NB4 (cell line): ENCODE measurements at regions not wholly inside any gene's neighbourhood (a gene's known extent, or its start where the extent isn't known, plus 50 kb on each side); places are given as distances from the start of the nearest gene placed in this dataset.
"Not testable (repeated sequence)": the region's sequence is repeated elsewhere in the genome, so short reads cannot be mapped to it uniquely, and the experiment has no call there.

Experiments
- DNase-seq: peaks from one replicate; pipeline ENCODE4 v3.0.0; 2010; ENCODE audit warnings: low read depth
- H3K4me3 ChIP-seq: one replicate; pipeline ENCODE4 v1.5.1; 2011; ENCODE audit warnings: mild to moderate bottlenecking, low read depth, low read length, moderate library complexity
- MYC ChIP-seq: IDR thresholded peaks from 2 replicates; pipeline ENCODE4 v1.6.1; 2011; ENCODE audit warnings: low read depth, low read length
- POLR2A ChIP-seq: IDR thresholded peaks from 2 replicates; pipeline ENCODE4 v1.6.1; 2011; ENCODE audit warnings: mild to moderate bottlenecking; ENCODE audit not compliant: insufficient read length; ENCODE audit errors: extremely low read depth
- TF ChIP-seq, protein P1 (sequence below): IDR thresholded peaks from 2 replicates; pipeline ENCODE4 v1.6.1; 2011; ENCODE audit warnings: low read depth, low read length
- TF ChIP-seq, protein P2 (sequence below): IDR thresholded peaks from one replicate; pipeline ENCODE4 v1.5.1; 2012; ENCODE audit warnings: low read depth, low read length

GRCh38 chr3:164407111-164407510 is 671.2 kb downstream of the SI start:
- DNase-seq: no peak
- TF ChIP-seq MYC (no peak), POLR2A (no peak)
- TF ChIP-seq, protein P1, sequence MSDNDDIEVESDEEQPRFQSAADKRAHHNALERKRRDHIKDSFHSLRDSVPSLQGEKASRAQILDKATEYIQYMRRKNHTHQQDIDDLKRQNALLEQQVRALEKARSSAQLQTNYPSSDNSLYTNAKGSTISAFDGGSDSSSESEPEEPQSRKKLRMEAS: no peak
- TF ChIP-seq, protein P2, sequence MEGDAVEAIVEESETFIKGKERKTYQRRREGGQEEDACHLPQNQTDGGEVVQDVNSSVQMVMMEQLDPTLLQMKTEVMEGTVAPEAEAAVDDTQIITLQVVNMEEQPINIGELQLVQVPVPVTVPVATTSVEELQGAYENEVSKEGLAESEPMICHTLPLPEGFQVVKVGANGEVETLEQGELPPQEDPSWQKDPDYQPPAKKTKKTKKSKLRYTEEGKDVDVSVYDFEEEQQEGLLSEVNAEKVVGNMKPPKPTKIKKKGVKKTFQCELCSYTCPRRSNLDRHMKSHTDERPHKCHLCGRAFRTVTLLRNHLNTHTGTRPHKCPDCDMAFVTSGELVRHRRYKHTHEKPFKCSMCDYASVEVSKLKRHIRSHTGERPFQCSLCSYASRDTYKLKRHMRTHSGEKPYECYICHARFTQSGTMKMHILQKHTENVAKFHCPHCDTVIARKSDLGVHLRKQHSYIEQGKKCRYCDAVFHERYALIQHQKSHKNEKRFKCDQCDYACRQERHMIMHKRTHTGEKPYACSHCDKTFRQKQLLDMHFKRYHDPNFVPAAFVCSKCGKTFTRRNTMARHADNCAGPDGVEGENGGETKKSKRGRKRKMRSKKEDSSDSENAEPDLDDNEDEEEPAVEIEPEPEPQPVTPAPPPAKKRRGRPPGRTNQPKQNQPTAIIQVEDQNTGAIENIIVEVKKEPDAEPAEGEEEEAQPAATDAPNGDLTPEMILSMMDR: no peak
- H3K4me3 ChIP-seq: no peak overlapping the region

DNA sequence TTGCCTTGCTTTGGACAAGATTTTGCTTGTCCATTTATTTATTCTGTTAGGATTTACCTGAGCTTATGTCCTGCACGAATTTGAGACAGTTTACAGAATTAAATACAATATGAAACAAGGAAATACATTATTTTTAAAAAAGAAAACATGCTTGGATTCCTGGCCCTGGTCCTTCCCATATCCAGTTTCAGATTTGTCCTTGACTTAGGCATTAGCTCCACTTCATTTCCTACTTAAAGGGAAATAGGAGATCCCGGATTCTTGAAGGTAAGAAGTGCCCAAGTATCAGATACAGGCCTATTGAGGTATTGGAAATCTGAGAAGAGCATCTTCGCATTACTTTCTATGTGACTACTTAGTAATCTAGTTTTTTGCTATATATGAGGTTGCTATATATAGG is 672.0 kb downstream of the SI start:
- no peak overlapping the region for H3K4me3 ChIP-seq
- TF ChIP-seq POLR2A (no peak), MYC (no peak)
- TF ChIP-seq, protein P1: no peak
- TF ChIP-seq, protein P2: no peak
- no peak for DNase-seq

DNA sequence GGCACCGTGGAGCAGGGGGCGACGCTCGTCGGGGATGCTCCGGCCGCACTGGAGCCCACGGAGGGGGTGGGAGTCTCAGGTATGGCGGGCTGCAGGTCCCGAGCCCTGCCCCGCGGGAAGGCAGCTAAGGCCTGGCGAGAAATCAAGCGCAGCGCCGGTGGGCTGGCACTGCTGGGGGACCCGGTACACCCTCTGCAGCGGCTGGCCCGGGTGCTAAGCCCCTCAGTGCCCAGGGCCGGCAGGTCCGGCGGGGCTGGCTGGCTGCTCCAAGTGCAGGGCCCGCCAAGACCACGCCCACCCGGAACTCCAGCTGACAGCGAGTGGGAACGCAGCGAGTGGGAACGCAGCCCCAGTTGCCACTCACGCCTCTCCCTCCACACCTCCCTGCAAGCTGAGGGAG is 676.4 kb downstream of the SI start:
- no peak overlapping the region for H3K4me3 ChIP-seq
- DNase-seq: no peak
- TF ChIP-seq, protein P1: no peak
- no peak for TF ChIP-seq MYC
- TF ChIP-seq, protein P2: no peak
- no peak for TF ChIP-seq POLR2A

GRCh38 chr3:164401440-164401839 is 676.9 kb downstream of the SI start:
- not testable (repeated sequence) for DNase-seq, H3K4me3 ChIP-seq

DNA sequence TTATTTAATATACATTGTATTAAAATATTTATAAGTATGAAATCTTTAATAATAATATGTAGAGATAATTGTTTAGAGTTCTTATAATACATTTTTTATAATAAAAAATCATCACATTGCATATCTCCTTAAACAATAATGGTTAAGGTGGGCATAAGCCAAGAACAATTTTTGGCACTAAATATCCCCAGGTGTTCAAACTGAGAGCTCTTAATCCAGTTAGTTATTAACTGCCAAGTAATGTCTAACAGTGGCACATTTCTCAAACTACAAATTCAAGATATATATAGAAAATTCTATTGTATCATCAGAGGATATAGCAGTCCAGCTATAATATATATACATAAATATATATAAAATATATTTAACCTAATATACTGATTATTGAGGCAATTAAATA is 680.8 kb downstream of the SI start:
- no peak overlapping the region for H3K4me3 ChIP-seq
- TF ChIP-seq, protein P2: no peak
- TF ChIP-seq MYC: no peak
- TF ChIP-seq, protein P1: no peak
- no peak for TF ChIP-seq POLR2A
- DNase-seq: no peak

- no peak for DNase-seq
- no peak overlapping the region for H3K4me3 ChIP-seq
- TF ChIP-seq, protein P2: no peak
- no peak for TF ChIP-seq MYC
- no peak for TF ChIP-seq POLR2A
- TF ChIP-seq, protein P1: no peak
These were observed 685.1 kb downstream of the SI start for GRCh38 chr3:164393171-164393570.
